CD14-positive monocyte (primary cell): ENCODE measurements at regions not wholly inside any gene's neighbourhood (a gene's known extent, or its start where the extent isn't known, plus 50 kb on each side); places are given as distances from the start of the nearest gene placed in this dataset.

Experiments used
- DNase-seq, 3 donors: peaks; one replicate each; pipeline ENCODE4 v3.0.0-alpha.2; 2011 to 2022
- H2AFZ ChIP-seq: 2 replicates; pipeline ENCODE4 v1.6.0; 2012; ENCODE audit warnings: mild to moderate bottlenecking, low read depth, low read length, inconsistent platforms; ENCODE audit not compliant: insufficient read depth, poor library complexity, severe bottlenecking
- H3K27ac ChIP-seq, 2 donors: 1 replicate in 1 of 2; 2 replicates in 1 of 2; pipeline ENCODE4 v1.5.1; 2012 to 2013; ENCODE audit warnings: low read length in 2 of 2, control low read depth in 1 of 2, inconsistent platforms in 1 of 2, low read depth in 1 of 2, mild to moderate bottlenecking in 1 of 2
- H3K27me3 ChIP-seq, 2 donors: one replicate each; pipeline versions ENCODE4 v1.6.0 to v1.6.1; 2011 to 2013; ENCODE audit warnings: low read length in 2 of 2; ENCODE audit not compliant: control insufficient read depth in 2 of 2, insufficient read depth in 2 of 2
- H3K36me3 ChIP-seq, 2 donors: replicated peaks in 1 of 2; 1 replicate in 1 of 2; 2 replicates in 1 of 2; pipeline versions ENCODE4 v1.5.1 to v1.6.1; 2012 to 2013; ENCODE audit warnings: low read length in 2 of 2, control low read depth in 1 of 2, inconsistent platforms in 1 of 2, mild to moderate bottlenecking in 1 of 2; ENCODE audit not compliant: insufficient read depth in 2 of 2, control insufficient read depth in 1 of 2
- H3K4me1 ChIP-seq, 2 donors: 1 replicate in 1 of 2; 2 replicates in 1 of 2; pipeline versions ENCODE4 v1.5.1 to v1.6.1; 2012 to 2013; ENCODE audit warnings: low read length in 2 of 2, control low read depth in 1 of 2, inconsistent platforms in 1 of 2, mild to moderate bottlenecking in 1 of 2, moderate library complexity in 1 of 2; ENCODE audit not compliant: insufficient read depth in 2 of 2, control insufficient read depth in 1 of 2
- H3K4me2 ChIP-seq: replicated peaks from 2 replicates; pipeline ENCODE3; 2012; ENCODE audit warnings: low read length, moderate library complexity, mild to moderate bottlenecking; ENCODE audit not compliant: poor library complexity, severe bottlenecking; ENCODE audit errors: extremely low read depth
- H3K4me3 ChIP-seq, 3 experiments: fragments of 200-600 bp in 1 of 3; sonication (generic) in 1 of 3; replicated peaks in 1 of 3; 1 replicate in 2 of 3; 2 replicates in 1 of 3; pipeline ENCODE4 v1.5.1; 2011 to 2013; ENCODE audit warnings: low read length in 3 of 3, mild to moderate bottlenecking in 3 of 3, control low read depth in 2 of 3, low read depth in 2 of 3, inconsistent platforms in 1 of 3, moderate library complexity in 1 of 3
- H3K79me2 ChIP-seq: 2 replicates; pipeline ENCODE4 v1.6.0; 2012; ENCODE audit warnings: mild to moderate bottlenecking, control low read depth, inconsistent platforms, low read length, moderate library complexity; ENCODE audit not compliant: insufficient read depth
- H3K9ac ChIP-seq: 2 replicates; pipeline ENCODE4 v1.6.0; 2017; ENCODE audit warnings: low read length, mild to moderate bottlenecking; ENCODE audit not compliant: insufficient read depth, poor library complexity, severe bottlenecking
- H3K9me3 ChIP-seq, 2 donors: replicated peaks in 1 of 2; 1 replicate in 1 of 2; 2 replicates in 1 of 2; pipeline versions ENCODE4 v1.5.1 to v1.6.1; 2012 to 2013; ENCODE audit warnings: low read length in 2 of 2, control low read depth in 1 of 2; ENCODE audit not compliant: control insufficient read depth in 1 of 2, insufficient read depth in 1 of 2
- H4K20me1 ChIP-seq: 2 replicates; pipeline ENCODE4 v1.6.0; 2012; ENCODE audit warnings: mild to moderate bottlenecking, low read length, control low read depth, moderate library complexity; ENCODE audit not compliant: insufficient read depth
- H3K27ac Mint-ChIP-seq, 7 donors: one replicate each; pipeline ENCODE4 v1.8.0; 2020; ENCODE audit warnings: mild to moderate bottlenecking in 7 of 7, mixed read lengths in 7 of 7, moderate library complexity in 6 of 7, inconsistent platforms in 2 of 7
- H3K27me3 Mint-ChIP-seq, 3 donors: one replicate each; pipeline ENCODE4 v1.8.0; 2021 to 2022; ENCODE audit warnings: low read depth in 3 of 3, mild to moderate bottlenecking in 3 of 3, mixed read lengths in 3 of 3, moderate library complexity in 3 of 3, inconsistent platforms in 1 of 3
- H3K36me3 Mint-ChIP-seq, 2 donors: one replicate each; pipeline ENCODE4 v1.8.0; 2020; ENCODE audit warnings: mixed read lengths in 2 of 2, inconsistent platforms in 1 of 2, mild to moderate bottlenecking in 1 of 2
- H3K4me1 Mint-ChIP-seq: one replicate; pipeline ENCODE4 v1.8.0; 2020; ENCODE audit warnings: mild to moderate bottlenecking, mixed read lengths
- H3K4me3 Mint-ChIP-seq, 2 donors: one replicate each; pipeline ENCODE4 v1.8.0; 2020; ENCODE audit warnings: mild to moderate bottlenecking in 2 of 2, mixed read lengths in 2 of 2, moderate library complexity in 1 of 2
- H3K9me3 Mint-ChIP-seq, 7 donors: one replicate each; pipeline ENCODE4 v1.8.0; 2020 to 2022; ENCODE audit warnings: mixed read lengths in 7 of 7, mild to moderate bottlenecking in 6 of 7, moderate library complexity in 6 of 7, inconsistent platforms in 2 of 7
- WGBS: methylation state at CpG from one replicate; pipeline ENCODE4 v1.1.5; 2013; ENCODE audit warnings: missing lambda C conversion rate; ENCODE audit not compliant: insufficient coverage; 5-methylcytosine and 5-hydroxymethylcytosine counted together
- intact Hi-C, 2 donors: fragments of 100-400 bp; cut with micrococcal nuclease; formaldehyde crosslinking; loops; one replicate each; pipeline versions ENCODE4 v1.15.0 to v1.15.1; 2023
- TF ChIP-seq, protein P1 (sequence below): fragments of 200-600 bp; IDR thresholded peaks from one replicate; pipeline ENCODE4 v1.8.0; 2022; ENCODE audit warnings: antibody characterized with exemption, mild to moderate bottlenecking

DNA sequence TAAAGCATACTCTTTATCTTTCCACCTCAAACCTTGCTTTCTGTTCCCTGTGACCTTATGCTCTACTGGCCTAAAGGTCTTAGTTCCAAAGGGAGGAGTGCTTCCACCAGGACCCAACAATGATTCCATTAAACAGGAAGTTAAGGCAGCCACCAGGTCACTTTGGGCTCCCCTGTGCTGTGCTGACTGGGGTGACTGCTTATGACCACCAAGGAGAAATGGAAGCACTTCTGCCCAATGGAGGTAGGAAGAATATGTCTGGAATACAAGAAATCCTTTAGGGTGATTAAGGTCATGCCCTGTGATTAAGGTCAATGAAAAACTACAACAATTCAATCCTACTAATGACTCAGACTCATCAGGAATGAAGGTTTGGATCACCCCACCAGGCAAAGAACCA, 233.8 kb upstream of the CDH11 start:
- H3K4me1 ChIP-seq: no peaks in the 10 kb centered on the region
- no peaks in the 10 kb centered on the region for H3K36me3 Mint-ChIP-seq
- H3K4me2 ChIP-seq: no peak overlapping the region
- no peaks in the 10 kb centered on the region for H3K4me1 Mint-ChIP-seq
- intact Hi-C loops: no loop called here
- peaks cover 0 to 2% (median 1%) of the 10 kb centered on the region in 3 donors for H3K27me3 Mint-ChIP-seq
- H3K9me3 Mint-ChIP-seq: peaks cover 2 to 11% (median 8%) of the 10 kb centered on the region in 7 donors
- no peak overlapping the region for H3K9ac ChIP-seq
- H3K36me3 ChIP-seq: no peaks in the 10 kb centered on the region
- no peaks in the 10 kb centered on the region for H4K20me1 ChIP-seq
- TF ChIP-seq, protein P1, sequence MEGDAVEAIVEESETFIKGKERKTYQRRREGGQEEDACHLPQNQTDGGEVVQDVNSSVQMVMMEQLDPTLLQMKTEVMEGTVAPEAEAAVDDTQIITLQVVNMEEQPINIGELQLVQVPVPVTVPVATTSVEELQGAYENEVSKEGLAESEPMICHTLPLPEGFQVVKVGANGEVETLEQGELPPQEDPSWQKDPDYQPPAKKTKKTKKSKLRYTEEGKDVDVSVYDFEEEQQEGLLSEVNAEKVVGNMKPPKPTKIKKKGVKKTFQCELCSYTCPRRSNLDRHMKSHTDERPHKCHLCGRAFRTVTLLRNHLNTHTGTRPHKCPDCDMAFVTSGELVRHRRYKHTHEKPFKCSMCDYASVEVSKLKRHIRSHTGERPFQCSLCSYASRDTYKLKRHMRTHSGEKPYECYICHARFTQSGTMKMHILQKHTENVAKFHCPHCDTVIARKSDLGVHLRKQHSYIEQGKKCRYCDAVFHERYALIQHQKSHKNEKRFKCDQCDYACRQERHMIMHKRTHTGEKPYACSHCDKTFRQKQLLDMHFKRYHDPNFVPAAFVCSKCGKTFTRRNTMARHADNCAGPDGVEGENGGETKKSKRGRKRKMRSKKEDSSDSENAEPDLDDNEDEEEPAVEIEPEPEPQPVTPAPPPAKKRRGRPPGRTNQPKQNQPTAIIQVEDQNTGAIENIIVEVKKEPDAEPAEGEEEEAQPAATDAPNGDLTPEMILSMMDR: no peak
- no peak overlapping the region for H3K27ac ChIP-seq
- no peaks in the 10 kb centered on the region for H3K79me2 ChIP-seq
- no peak for DNase-seq
- H3K27me3 ChIP-seq: no peaks in the 10 kb centered on the region
- peaks cover 0 to 6% of the 10 kb centered on the region in 2 donors for H3K9me3 ChIP-seq
- H2AFZ ChIP-seq: no peak overlapping the region
- no peak overlapping the region for H3K4me3 Mint-ChIP-seq
- H3K4me3 ChIP-seq: no peak overlapping the region
- H3K27ac Mint-ChIP-seq: no peak overlapping the region

DNA sequence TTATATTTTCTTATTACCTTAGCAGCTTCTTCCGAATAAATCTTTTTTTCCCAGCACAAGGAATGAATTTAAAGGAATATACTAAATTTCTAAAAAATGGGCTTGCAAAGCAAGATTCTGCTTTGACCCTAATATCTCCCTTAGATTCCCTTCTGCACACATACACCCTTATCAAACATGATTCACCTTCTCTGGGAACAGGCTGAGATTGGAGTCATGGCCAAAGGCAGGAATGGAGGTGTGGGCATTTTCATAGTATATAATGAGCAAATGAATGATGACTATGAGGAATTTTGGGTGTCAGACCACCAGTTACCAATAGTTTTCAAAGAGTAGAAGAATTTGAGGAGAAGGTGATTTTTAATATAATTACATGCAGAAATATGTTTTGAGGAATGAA, 231.3 kb upstream of the CDH11 start:
- DNase-seq: no peak
- TF ChIP-seq, protein P1: no peak
- no peak overlapping the region for H2AFZ ChIP-seq
- peaks cover 0 to 6% of the 10 kb centered on the region in 2 donors for H3K9me3 ChIP-seq
- no peaks in the 10 kb centered on the region for H3K27me3 ChIP-seq
- no peaks in the 10 kb centered on the region for H3K36me3 Mint-ChIP-seq
- WGBS: no CpG with 5 or more reads among the region's 1 CpG
- no peaks in the 10 kb centered on the region for H3K79me2 ChIP-seq
- no peak overlapping the region for H3K4me3 Mint-ChIP-seq
- peaks cover 2 to 11% (median 5%) of the 10 kb centered on the region in 7 donors for H3K9me3 Mint-ChIP-seq
- no peaks in the 10 kb centered on the region for H3K36me3 ChIP-seq
- H4K20me1 ChIP-seq: no peaks in the 10 kb centered on the region
- H3K27ac ChIP-seq: no peak overlapping the region
- H3K27me3 Mint-ChIP-seq: peaks cover 0 to 2% (median 1%) of the 10 kb centered on the region in 3 donors
- no peak overlapping the region for H3K9ac ChIP-seq
- H3K4me1 Mint-ChIP-seq: no peaks in the 10 kb centered on the region
- no peak overlapping the region for H3K4me3 ChIP-seq
- intact Hi-C loops: no loop called here
- no peak overlapping the region for H3K4me2 ChIP-seq
- H3K4me1 ChIP-seq: no peaks in the 10 kb centered on the region
- no peak overlapping the region for H3K27ac Mint-ChIP-seq
